ENCODE measurements at regions not wholly inside any gene's neighbourhood (a gene's known extent, or its start where the extent isn't known, plus 50 kb on each side); places are given as distances from the start of the nearest gene placed in this dataset.

DNA sequence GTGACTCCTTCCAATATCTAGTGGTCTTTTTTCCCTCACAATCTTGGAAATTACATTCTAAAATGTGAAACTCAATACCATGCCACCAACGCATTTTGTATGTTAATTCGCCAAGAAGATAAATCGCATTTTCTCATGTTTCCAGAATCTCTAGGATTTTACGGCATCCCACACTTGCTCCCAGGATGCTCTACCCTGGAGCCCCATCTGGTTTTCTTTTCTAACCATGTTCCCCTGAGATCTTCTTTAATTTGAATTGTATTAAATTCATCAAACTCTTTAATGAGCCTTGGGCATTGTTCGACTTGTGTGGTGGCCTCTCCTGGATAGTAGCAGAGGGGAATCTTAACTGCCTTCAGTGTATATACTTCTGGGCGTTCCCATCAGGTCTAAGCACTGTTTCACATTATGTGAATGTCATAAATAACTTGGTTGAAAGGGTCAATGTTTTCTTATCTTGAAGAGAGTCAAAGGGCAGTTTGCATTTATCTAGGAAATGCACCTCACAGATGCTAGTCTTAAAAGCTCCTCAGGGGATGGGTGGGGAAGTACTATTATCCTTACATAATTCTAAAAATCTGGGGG is 169.1 kb upstream of the MEOX2 start:
- no peak for DNase-seq (ENCODE audit: low spot score)

- no peak for DNase-seq (ENCODE audit: low spot score)
Observed at GRCh38 chr7:15854841-15855524, 168.5 kb upstream of the MEOX2 start.

- no peak for DNase-seq (ENCODE audit: low spot score)
Observed at GRCh38 chr7:15853832-15854470, 167.5 kb upstream of the MEOX2 start.

GRCh38 chr7:15851201-15851600 is 164.7 kb upstream of the MEOX2 start:
- no peak for DNase-seq (ENCODE audit: low spot score)

DNA sequence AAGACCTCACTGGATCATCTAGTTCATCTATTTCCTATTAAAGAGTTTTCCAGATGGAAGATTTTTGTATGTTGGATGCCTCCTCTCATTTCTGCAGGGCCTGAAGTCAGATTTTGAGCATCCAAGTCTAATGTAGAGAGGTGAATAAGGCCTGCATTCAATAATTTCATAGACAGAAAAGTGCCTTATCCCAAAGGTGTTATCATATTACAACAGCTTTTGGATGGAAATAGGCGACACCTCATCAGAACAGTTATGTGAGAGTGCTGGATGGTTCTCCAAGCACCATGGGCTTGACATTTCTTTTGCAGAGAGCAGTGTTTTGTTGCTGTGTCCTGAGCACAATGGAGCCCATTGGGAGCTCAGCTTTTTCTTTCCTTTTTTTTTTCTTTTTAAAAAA is 162.4 kb upstream of the MEOX2 start:
- DNase-seq (ENCODE audit: low spot score): no peak

DNA sequence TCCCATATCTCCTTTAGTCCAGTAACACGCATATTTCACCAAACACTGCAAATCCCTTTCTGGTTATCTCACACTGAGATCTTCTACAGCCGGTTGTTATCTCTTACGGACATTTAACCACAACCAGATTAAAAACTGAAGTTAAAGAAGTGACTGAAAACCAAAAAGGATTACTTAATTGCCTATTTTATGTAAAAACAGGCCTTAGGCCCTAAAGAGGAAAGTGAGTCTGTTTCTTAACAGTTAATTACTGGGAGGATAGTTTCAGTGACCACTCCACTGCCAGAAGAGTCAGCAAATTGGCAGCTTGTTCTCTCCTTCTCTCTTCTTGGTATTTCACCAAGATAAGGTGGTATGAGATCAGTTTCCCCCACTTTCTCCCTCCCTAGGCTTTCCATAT is 161.9 kb upstream of the MEOX2 start:
- DNase-seq (ENCODE audit: low spot score): no peak

GRCh38 chr7:15845868-15846267 is 159.4 kb upstream of the MEOX2 start:
- no peak for DNase-seq (ENCODE audit: low spot score)

DNA sequence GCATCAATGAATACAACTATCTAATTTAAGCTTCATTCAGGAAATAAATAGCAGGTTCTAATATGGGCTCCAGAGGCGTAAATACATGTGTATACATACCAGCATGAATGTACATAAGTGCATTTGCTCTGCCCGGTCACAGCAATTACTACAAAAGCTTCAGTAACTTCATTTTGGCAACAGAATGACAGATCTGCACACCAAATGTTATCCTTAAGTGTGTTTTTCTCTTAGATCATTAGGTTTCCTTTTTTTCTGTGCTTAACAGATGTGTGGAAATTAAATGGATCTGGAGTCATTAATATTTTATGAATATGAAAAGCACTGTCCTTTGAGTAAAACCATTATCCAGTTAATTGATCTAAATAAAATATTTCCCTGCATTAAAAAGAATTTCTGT is 159.0 kb upstream of the MEOX2 start:
- DNase-seq (ENCODE audit: low spot score): no peak

DNA sequence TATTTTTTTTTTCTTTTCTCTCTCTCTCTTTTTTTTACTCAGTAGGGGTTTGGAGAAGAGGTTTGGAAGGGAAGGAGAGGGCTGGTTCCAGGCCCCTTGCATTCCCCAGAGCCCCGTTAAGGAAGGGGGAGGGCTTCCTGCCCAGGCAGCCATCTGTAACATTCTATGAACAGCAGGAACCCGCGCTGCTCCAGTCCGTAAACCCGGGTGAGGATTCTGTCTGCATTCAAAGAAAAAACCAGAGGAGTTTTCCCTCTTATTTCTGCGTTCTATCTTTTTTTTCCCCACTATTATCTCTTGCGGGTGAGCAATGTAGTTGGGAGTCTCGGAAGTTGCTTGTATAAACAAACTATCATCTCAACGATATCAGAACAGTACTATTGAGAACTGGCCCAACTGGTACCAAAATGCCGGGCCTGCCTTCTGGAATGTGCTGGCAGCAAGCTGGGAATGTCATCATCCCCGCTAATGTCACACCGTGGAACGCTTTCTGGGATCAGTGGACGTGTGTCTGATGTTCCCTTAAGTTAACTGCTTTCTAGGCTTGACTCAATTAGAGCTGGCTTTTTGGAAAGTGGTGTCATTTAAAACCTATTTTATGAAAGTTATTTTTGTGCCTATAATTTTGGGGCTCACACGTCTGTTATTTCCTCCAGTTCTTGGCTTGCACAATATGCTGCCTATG is 153.1 kb upstream of the MEOX2 start:
- DNase-seq (ENCODE audit: low spot score): no peak

DNA sequence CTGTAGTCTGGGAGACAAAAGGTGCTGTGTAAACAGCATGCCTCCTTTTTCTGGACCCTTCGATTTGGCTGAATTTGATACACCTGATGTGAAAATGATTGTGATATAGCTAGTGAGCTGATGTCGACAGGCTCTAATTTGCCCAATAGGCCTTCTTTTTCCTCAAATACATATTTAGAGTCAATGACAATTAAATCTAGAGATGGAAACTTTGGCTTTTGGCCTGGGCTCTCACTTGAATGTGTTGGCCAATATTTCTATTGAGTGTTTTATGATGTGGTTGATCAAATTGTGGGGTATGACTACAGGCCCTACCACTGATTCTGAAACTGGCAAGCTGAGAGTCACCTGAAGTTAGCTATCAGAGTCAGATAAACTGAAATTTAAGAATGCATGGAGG is 151.8 kb upstream of the MEOX2 start:
- DNase-seq (ENCODE audit: low spot score): no peak

- no peak for DNase-seq (ENCODE audit: low spot score)
Observed at GRCh38 chr7:15837306-15837950, 150.9 kb upstream of the MEOX2 start.

GRCh38 chr7:15836651-15837050 is 150.2 kb upstream of the MEOX2 start:
- DNase-seq (ENCODE audit: low spot score): no peak

DNA sequence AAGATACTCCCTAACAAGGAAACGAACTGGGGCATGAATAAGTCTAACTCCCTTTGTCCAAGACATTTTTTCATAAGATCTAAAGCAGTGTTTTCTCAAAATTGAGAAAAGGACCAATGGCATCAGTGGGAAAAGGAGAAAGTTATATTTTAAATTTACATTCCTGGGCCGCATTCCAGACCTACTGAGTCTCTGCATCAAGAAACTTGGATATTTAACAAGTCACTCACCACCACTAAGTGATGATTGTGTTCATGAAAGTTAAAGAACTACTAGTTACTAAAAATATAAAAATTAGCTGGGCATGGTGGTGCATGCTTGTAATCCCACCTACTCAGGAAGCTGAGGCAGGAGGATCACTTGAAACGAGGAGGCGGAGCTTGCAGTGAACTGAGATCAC is 149.6 kb upstream of the MEOX2 start:
- no peak for DNase-seq (ENCODE audit: low spot score)

GRCh38 chr7:15834446-15834845 is 148.0 kb upstream of the MEOX2 start:
- DNase-seq (ENCODE audit: low spot score): no peak

- DNase-seq (ENCODE audit: low spot score): no peak
Observed at GRCh38 chr7:15832996-15833395, 146.5 kb upstream of the MEOX2 start.

- no peak for DNase-seq (ENCODE audit: low spot score)
Observed at GRCh38 chr7:15831606-15832005, 145.1 kb upstream of the MEOX2 start.

GRCh38 chr7:15829691-15830090 is 143.2 kb upstream of the MEOX2 start:
- DNase-seq (ENCODE audit: low spot score): no peak

GRCh38 chr7:15828881-15829280 is 142.4 kb upstream of the MEOX2 start:
- DNase-seq (ENCODE audit: low spot score): no peak

GRCh38 chr7:15821484-15822427 is 135.3 kb upstream of the MEOX2 start:
- no peak for DNase-seq (ENCODE audit: low spot score)

DNA sequence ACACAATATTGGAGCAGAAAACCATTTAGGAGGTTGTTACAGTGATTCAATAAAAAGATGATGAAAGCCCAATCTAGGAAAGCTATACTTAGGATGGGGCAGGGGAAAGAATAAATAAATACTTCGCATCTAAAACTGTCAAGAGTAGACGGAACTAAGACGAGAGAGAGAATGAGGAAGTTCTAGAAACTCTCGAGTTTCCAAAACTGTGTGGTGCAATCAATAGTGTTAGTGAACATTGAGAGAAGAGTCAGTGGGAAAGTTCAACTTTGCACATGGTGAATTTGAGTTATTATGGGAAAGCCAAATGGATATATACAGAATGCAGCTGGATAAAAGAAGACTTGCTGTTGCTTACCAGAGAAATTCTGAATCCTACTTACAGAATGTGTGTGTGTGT is 133.8 kb upstream of the MEOX2 start:
- DNase-seq (ENCODE audit: low spot score): no peak

DNA sequence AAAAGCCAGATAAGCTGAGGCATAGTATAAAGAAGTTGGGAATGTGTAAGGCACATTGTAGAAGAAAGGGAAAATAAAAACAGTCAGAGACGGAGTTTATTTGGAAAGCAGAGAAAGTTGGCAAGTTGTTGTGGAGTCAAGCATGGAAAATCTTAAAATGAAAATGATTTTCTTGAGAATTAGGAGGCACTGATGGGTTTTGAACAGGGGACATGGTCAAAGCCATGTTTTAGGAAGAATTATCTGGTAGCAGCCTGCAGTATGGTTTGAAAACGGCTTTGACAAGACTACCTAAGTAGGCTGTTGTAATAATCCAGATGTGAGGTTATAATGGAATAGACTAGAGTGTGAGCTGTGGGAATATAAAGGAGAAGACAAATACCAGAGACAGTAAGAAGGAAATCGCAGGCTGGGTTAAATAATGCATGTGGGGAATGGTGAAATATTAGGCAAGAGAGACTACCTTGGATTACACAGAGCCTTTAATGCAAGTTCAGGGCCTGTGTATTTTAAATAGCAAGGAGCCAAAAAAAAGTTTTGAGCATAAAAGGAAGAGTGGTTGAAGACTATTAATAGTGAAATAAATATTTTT is 130.4 kb upstream of the MEOX2 start:
- no peak for DNase-seq (ENCODE audit: low spot score)

Data from SW480 (cell line).